HG03432 (cell line): ENCODE measurements at regions not wholly inside any gene's neighbourhood (a gene's known extent, or its start where the extent isn't known, plus 50 kb on each side); places are given as distances from the start of the nearest gene placed in this dataset.

Source experiments
- ATAC-seq: cut with Tn5 transposase; IDR thresholded peaks from one replicate; pipeline ENCODE4 v1.9.1; 2021; ENCODE audit warnings: mild to moderate bottlenecking, moderate library complexity; ENCODE audit not compliant: unreplicated experiment

- no peak for ATAC-seq
Observed at GRCh38 chr2:10984418-10985135, 72.8 kb downstream of the KCNF1 start.

DNA sequence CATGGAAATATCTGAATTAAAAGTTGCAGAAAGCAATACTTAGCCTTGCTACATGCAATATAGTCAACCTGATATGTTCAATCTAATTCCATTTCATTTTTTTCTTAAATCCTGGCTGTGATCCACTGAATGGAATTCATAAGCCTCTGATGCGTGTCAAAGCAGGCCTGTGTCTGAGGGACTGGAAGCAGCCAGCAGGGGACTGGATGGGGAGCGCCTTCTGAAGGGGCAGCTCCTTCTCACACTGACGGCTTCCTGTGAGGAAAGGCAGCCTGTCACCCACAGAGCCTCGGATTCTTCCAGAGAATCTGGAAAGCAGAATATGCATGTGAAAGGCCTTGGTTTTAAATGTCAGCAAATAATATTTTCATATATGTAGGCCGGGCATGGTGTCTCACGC is 73.5 kb downstream of the KCNF1 start:
- ATAC-seq: no peak

- ATAC-seq: no peak
Observed at GRCh38 chr2:10985901-10986535, 74.3 kb downstream of the KCNF1 start.

GRCh38 chr2:10987439-10987838 is 75.7 kb downstream of the KCNF1 start:
- ATAC-seq: no peak

DNA sequence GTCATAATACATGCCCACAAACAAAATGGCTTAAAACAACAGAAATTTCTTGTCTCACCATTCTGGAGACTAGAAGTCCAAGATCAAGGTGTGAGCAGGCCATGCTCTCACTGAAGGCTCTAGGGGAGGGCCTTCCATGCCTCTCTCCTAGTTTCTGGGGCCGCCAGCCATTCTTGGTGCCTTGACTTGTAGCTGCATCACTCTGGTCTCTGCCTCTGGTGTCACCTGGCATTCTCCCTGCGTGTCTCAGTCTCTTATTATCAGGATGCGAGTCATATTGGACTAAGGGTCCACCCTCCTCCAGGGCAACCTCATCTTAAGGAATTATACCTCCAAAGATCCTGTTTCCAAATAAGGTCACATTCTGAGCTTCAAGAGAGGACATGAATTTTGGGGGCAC is 76.1 kb downstream of the KCNF1 start:
- ATAC-seq: no peak

- ATAC-seq: no peak
Observed at GRCh38 chr2:10989151-10989550, 77.4 kb downstream of the KCNF1 start.

DNA sequence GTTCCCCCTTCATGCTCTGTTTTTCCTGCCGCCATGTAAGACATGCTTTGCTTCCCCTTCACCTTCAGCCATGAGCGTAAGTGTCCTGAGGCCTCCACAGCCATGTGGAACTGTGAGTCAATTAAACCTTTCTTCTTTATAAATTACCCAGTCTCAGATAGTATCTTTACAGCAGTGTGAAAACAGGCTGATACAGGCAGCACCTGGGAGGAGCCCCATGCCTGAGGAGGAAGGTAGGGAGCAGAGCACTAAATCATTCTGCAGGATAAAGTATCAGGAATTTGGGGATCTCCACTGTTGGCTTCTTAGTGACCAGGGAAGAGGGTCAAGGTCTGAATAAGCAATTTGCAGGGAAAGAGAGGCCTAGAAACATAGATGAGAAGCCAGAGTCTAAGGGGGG is 78.0 kb downstream of the KCNF1 start:
- ATAC-seq: no peak

GRCh38 chr2:10990561-10991111 is 78.9 kb downstream of the KCNF1 start:
- ATAC-seq: no peak

DNA sequence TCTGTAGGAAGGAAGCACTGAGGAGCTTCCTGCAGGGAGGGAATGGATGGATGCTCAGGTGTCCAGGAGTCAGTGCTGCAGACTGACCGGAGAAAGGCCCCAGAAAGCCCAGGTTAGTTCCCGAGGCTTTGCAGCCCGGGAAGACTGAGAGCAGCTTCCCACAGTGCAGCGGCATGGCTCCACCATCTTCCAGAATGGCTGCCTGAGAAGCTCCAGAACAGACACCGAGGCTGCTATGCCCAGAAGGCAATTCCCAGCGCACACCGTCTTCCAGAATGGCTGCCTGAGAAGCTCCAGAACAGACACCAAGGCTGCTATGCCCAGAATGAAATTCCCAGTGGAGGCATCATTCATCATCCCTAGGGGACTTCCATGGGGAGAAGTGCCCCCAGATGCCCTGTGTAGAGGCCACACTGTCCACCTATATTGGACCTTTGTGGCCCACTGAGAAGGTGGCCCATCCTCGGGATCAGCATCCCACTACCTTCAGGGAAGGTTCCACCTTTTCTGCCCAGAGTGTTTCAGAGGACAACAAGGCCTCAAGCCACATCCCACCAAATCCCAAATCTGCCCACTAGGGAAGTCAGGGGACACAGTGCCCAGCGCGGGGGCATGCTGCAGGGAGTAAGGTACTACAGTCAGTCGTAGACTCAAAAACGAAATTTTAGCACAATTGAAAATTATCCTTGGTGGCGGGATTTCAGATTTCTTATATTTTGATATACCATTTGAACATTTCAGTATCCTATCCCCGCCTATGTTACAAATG is 80.5 kb downstream of the KCNF1 start:
- no peak for ATAC-seq

- no peak for ATAC-seq
Observed at GRCh38 chr2:10993001-10993481, 81.3 kb downstream of the KCNF1 start.

DNA sequence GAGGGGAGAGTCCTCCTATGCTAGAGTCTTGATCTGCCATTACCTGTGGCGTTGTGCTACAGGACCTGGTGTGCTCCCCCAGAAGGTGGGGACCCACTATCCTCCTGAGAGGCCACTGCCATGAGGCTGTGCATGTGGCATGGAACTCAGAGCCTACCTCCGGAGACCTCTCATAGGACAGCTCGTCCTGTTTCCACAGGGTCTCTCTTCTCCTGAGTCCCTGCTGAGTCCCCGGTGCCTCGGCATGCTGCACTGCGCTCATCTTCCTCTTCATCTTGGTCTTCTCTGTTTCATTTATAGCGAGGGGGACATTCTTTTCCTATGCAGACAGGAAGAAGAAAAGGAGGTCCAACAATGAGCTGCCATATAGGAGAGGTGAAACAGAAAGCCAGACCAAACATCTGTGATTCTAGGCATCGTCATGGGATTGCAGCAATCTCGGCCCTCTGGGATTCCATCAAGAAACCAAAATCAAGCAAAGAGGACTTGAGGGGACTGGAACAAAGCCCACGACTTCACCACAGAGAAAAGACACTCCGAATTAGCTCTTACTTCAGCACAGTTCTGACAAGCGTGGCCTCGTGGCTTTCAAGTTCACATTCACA is 83.7 kb downstream of the KCNF1 start:
- ATAC-seq: no peak

- no peak for ATAC-seq
Observed at GRCh38 chr2:11004199-11004598, 92.5 kb downstream of the KCNF1 start.

GRCh38 chr2:11005032-11005431 is 93.3 kb downstream of the KCNF1 start:
- no peak for ATAC-seq

- ATAC-seq: no peak
Observed at GRCh38 chr2:11006191-11006590, 94.5 kb downstream of the KCNF1 start.

GRCh38 chr2:11007331-11008264 is 95.9 kb downstream of the KCNF1 start:
- ATAC-seq: no peak

GRCh38 chr2:11008773-11009172 is 97.0 kb downstream of the KCNF1 start:
- ATAC-seq: no peak

DNA sequence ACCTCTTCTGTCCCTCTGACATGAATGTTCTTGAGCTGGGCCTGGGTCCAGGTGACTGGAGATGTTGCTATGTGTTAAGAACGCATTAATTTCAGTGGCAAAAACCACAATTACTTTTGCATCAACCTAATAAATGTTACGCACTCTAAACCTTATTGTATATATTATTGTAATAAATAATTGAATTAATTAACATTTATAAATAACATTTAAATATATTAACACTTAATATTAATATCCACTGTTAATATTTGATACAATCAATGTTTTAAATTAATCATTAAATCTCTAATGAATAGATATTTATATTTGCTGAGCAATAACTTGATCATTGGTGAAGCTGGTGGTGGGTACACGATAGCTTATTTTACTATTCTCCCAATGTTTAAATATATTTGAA is 97.4 kb downstream of the KCNF1 start:
- ATAC-seq: no peak

DNA sequence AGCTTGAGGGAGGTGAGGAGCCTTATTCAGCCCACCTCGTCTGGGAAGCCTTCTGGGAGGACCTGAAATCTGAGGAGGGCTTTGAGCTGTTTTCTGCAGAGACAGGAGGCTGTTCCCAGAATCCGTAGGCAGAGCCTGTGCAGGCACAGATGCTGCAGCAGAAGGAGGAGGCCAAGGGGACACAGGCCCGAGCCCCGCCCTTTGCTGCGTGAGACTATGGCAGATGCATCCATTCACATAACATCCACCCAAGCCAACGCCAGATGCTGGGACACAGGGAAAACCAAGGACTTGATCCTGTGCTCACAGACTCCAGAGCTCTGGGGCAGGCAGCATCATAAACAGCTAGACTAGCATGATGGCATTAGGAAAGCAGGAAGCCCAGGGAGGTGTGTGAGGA is 98.2 kb downstream of the KCNF1 start:
- ATAC-seq: no peak

GRCh38 chr2:11011359-11011758 is 99.6 kb downstream of the KCNF1 start:
- no peak for ATAC-seq

GRCh38 chr2:11012131-11012693 is 100.5 kb downstream of the KCNF1 start:
- no peak for ATAC-seq
